ENCODE measurements at regions not wholly inside any gene's neighbourhood (a gene's known extent, or its start where the extent isn't known, plus 50 kb on each side); places are given as distances from the start of the nearest gene placed in this dataset.

DNA sequence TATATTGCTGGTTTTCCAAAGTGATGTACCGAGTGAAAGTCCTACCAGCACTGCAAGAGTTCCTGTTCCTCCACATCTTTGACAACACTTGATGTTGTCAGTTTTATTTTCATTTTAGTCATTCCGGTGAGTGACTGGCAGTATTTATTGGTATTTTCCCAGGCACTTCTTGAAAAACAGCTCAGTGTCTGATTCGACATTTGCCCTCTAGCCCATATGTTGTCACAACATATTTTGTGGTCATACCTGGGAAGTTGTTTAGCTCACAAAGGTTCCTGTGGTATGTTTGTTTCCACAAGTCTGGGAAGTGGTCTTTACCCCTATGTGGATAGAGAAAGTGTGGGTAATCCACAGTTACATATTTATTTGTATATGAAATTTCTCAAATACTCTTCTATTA lies 463.6 kb downstream of the HAPSTR1 start:
- DNase-seq = no peak
- Histone ChIP-seq H3K4me1 (ENCODE audit: insufficient read depth) (no peaks in the 10 kb centered on the region), H3K4me3 (no peak overlapping the region), H3K4me2 (ENCODE audit: unreplicated experiment) (no peak overlapping the region), H3K9me2 (ENCODE audit: insufficient read depth) (no peaks in the 10 kb centered on the region), H3K36me3 (ENCODE audit: low read depth) (no peaks in the 10 kb centered on the region), H4K20me1 (ENCODE audit: insufficient read depth) (no peaks in the 10 kb centered on the region), H3K9ac (no peak overlapping the region), H3K27me3 (replicated peaks; ENCODE audit: insufficient read depth) (no peaks in the 10 kb centered on the region), H3K9me3 (ENCODE audit: low read depth) (no peaks in the 10 kb centered on the region), H3F3A (ENCODE audit: insufficient read depth) (no peaks in the 10 kb centered on the region), H3K27ac (no peak overlapping the region), H2AFZ (no peak overlapping the region), H3K79me2 (ENCODE audit: insufficient read depth) (no peaks in the 10 kb centered on the region)
- in situ Hi-C loops (cut with MboI) = no loop called here
- TF ChIP-seq EZH2phosphoT487 (IDR thresholded peaks at IDR 0.05; ENCODE audit: insufficient read depth, low read depth) (no peak), EZH2 (IDR thresholded peaks at IDR 0.05; ENCODE audit: insufficient read depth, poor library complexity, severe bottlenecking) (no peak)
- WGBS, 2 experiments (ENCODE audit: low coverage in 1 of 2, low lambda C conversion rate in 2 of 2, missing lambda C conversion rate in 2 of 2) = 22% methylated on average over 3 of the region's 3 CpGs

DNA sequence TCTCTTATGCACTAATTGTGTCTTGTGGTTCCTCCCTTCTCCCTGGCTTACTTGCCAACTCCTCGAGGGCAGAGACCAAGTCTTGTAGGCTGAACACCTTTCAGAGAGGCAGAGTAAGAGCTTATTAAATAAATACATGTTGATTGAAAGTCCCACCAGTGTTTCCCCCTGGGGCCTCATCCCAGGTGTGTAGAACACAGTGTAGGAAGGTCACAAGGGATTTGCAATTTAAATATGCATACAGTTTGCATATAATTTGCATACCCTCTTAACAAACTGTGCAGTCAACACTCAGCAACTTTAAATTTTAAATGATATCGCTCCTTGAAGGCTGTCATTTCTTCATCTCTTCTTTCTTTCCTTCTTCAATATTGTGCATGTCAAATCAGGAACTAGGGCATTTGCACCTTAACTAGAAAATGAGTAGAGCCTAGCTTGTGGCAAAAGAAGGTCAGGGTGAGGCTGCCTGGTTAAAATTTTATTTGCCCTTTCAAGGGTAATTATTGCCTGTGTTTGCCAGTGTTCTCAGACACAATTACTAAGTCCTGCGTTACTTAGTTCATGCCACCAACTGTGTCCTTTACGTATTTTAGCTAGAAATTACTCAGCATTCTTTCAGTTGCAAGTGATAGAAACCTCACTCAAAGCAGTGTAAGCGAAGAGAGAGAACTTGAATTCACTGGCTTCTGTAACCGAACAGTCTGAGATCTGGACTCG lies 465.7 kb downstream of the HAPSTR1 start:
- no peak overlapping the region for H2AFZ ChIP-seq
- no peaks in the 10 kb centered on the region for H3K36me3 ChIP-seq (ENCODE audit: low read depth)
- DNase-seq = no peak
- no peaks in the 10 kb centered on the region for H3K9me3 ChIP-seq (ENCODE audit: low read depth)
- TF ChIP-seq EZH2 (IDR thresholded peaks at IDR 0.05; ENCODE audit: insufficient read depth, poor library complexity, severe bottlenecking) = no peak
- H3K4me3 ChIP-seq = no peak overlapping the region
- no peaks in the 10 kb centered on the region for H3K9me2 ChIP-seq (ENCODE audit: insufficient read depth)
- no peak overlapping the region for H3K9ac ChIP-seq
- H4K20me1 ChIP-seq (ENCODE audit: insufficient read depth) = no peaks in the 10 kb centered on the region
- no peak overlapping the region for H3K4me2 ChIP-seq (ENCODE audit: unreplicated experiment)
- H3K4me1 ChIP-seq (ENCODE audit: insufficient read depth) = no peaks in the 10 kb centered on the region
- no peaks in the 10 kb centered on the region for H3K79me2 ChIP-seq (ENCODE audit: insufficient read depth)
- WGBS, 2 experiments (ENCODE audit: low coverage in 1 of 2, low lambda C conversion rate in 2 of 2, missing lambda C conversion rate in 2 of 2) = 19% methylated on average over 7 of the region's 7 CpGs
- H3F3A ChIP-seq (ENCODE audit: insufficient read depth) = no peaks in the 10 kb centered on the region
- no peaks in the 10 kb centered on the region for H3K27me3 ChIP-seq (replicated peaks; ENCODE audit: insufficient read depth)
- in situ Hi-C loops (cut with MboI) = no loop called here
- no peak overlapping the region for H3K27ac ChIP-seq

DNA sequence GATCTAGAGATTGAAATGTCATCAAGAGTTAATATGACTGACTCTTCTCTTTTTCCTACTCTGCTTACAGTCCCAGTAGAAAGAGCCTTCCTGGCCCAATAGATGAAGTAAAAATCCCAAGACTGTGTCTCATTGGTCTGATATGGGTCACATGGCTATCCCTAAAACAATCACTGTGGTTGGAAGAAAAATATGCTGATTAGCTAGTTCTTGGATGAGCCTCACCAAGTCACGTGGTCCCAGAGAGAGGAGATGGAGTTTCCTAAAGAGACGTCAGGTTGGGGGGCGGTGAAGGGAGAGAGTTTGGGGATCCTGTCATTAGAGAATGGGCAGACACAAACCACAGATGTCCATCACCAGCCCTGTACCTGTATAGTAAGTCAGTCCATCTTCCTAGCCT lies 466.3 kb downstream of the HAPSTR1 start:
- no peaks in the 10 kb centered on the region for H3K9me2 ChIP-seq (ENCODE audit: insufficient read depth)
- H3F3A ChIP-seq (ENCODE audit: insufficient read depth) = no peaks in the 10 kb centered on the region
- no peaks in the 10 kb centered on the region for H4K20me1 ChIP-seq (ENCODE audit: insufficient read depth)
- DNase-seq = no peak
- in situ Hi-C loops (cut with MboI) = no loop called here
- no peaks in the 10 kb centered on the region for H3K27me3 ChIP-seq (replicated peaks; ENCODE audit: insufficient read depth)
- H3K9me3 ChIP-seq (ENCODE audit: low read depth) = no peaks in the 10 kb centered on the region
- no peaks in the 10 kb centered on the region for H3K4me1 ChIP-seq (ENCODE audit: insufficient read depth)
- H3K9ac ChIP-seq = no peak overlapping the region
- 8 to 13% methylated on average over 3 of the region's 3 CpGs for WGBS, 2 experiments (ENCODE audit: low coverage in 1 of 2, low lambda C conversion rate in 2 of 2, missing lambda C conversion rate in 2 of 2)
- TF ChIP-seq EZH2 (IDR thresholded peaks at IDR 0.05; ENCODE audit: insufficient read depth, poor library complexity, severe bottlenecking) (no peak), EZH2phosphoT487 (IDR thresholded peaks at IDR 0.05; ENCODE audit: insufficient read depth, low read depth) (no peak)
- no peak overlapping the region for H3K27ac ChIP-seq
- no peaks in the 10 kb centered on the region for H3K36me3 ChIP-seq (ENCODE audit: low read depth)
- H3K79me2 ChIP-seq (ENCODE audit: insufficient read depth) = no peaks in the 10 kb centered on the region
- no peak overlapping the region for H2AFZ ChIP-seq
- no peak overlapping the region for H3K4me2 ChIP-seq (ENCODE audit: unreplicated experiment)
- no peak overlapping the region for H3K4me3 ChIP-seq

DNA sequence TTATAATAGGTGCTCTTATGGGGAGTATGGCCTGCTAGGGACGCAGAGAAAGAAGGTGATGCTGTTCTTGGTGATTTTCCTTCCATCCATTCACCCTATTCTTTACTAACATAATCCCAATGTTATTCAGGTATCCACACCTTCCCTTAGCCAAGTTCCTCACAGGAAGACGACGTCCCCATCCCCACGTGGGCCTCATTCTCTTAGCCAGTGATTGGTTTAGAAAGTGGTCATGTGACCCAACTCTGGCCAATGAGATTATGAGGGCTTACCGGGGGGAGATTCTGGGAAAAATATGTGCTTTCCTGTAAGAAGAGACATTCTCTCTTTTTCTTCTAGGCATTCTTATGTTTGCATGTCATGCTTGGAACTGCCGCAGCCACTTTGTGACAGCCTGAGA lies 474.7 kb downstream of the HAPSTR1 start:
- TF ChIP-seq EZH2 (IDR thresholded peaks at IDR 0.05; ENCODE audit: insufficient read depth, poor library complexity, severe bottlenecking) (no peak), EZH2phosphoT487 (IDR thresholded peaks at IDR 0.05; ENCODE audit: insufficient read depth, low read depth) (no peak)

DNA sequence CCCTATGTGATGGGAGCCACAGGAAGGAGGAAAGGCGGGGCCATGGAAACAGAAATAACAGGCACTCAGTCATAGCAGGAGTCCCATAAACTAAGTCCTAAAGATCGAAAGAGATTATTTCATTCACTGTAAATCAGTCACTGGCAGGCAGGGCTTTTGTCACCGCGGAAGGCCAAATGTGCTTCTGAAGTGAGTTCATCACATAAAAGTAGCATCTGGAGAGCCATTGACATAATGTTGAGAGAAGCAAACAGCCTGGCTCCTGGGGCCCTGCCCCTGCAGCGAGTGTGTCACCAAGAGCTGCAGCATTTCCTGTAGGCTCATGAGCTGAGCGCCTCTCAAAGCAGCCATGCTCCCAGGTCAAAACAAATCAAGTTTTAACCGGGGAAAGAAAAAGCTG lies 476.2 kb downstream of the HAPSTR1 start:
- WGBS, 2 experiments (ENCODE audit: low coverage in 1 of 2, low lambda C conversion rate in 2 of 2, missing lambda C conversion rate in 2 of 2) = 1 to 5% methylated on average over 7 of the region's 7 CpGs
- no peak overlapping the region for H3K4me3 ChIP-seq

More for the DNA sequence above, 474.7 kb downstream of the HAPSTR1 start:
- Histone ChIP-seq H3K79me2 (ENCODE audit: insufficient read depth) (no peaks in the 10 kb centered on the region), H4K20me1 (ENCODE audit: insufficient read depth) (no peaks in the 10 kb centered on the region), H3K36me3 (ENCODE audit: low read depth) (no peaks in the 10 kb centered on the region), H3K9me2 (ENCODE audit: insufficient read depth) (no peaks in the 10 kb centered on the region), H3K4me1 (ENCODE audit: insufficient read depth) (no peaks in the 10 kb centered on the region), H3K27ac (no peak overlapping the region), H3K27me3 (replicated peaks; ENCODE audit: insufficient read depth) (no peaks in the 10 kb centered on the region), H3K9ac (no peak overlapping the region), H3K9me3 (ENCODE audit: low read depth) (no peaks in the 10 kb centered on the region), H2AFZ (no peak overlapping the region), H3K4me3 (no peak overlapping the region), H3K4me2 (ENCODE audit: unreplicated experiment) (no peak overlapping the region), H3F3A (ENCODE audit: insufficient read depth) (no peaks in the 10 kb centered on the region)
- no peak for DNase-seq
- in situ Hi-C loops (cut with MboI) = no loop called here
- WGBS, 2 experiments (ENCODE audit: low coverage in 1 of 2, low lambda C conversion rate in 2 of 2, missing lambda C conversion rate in 2 of 2) = 20 to 22% methylated on average over 6 of the region's 6 CpGs

More for the DNA sequence above, 476.2 kb downstream of the HAPSTR1 start:
- no peaks in the 10 kb centered on the region for H3K36me3 ChIP-seq (ENCODE audit: low read depth)
- no peaks in the 10 kb centered on the region for H3K9me3 ChIP-seq (ENCODE audit: low read depth)
- H3F3A ChIP-seq (ENCODE audit: insufficient read depth) = no peaks in the 10 kb centered on the region
- DNase-seq = no peak
- no peaks in the 10 kb centered on the region for H3K27me3 ChIP-seq (replicated peaks; ENCODE audit: insufficient read depth)
- in situ Hi-C loops (cut with MboI) = no loop called here
- no peak overlapping the region for H3K9ac ChIP-seq
- no peak overlapping the region for H2AFZ ChIP-seq
- no peak overlapping the region for H3K27ac ChIP-seq
- TF ChIP-seq EZH2 (IDR thresholded peaks at IDR 0.05; ENCODE audit: insufficient read depth, poor library complexity, severe bottlenecking) = no peak
- TF ChIP-seq EZH2phosphoT487 (IDR thresholded peaks at IDR 0.05; ENCODE audit: insufficient read depth, low read depth) = no peak
- no peaks in the 10 kb centered on the region for H4K20me1 ChIP-seq (ENCODE audit: insufficient read depth)
- H3K9me2 ChIP-seq (ENCODE audit: insufficient read depth) = no peaks in the 10 kb centered on the region
- no peaks in the 10 kb centered on the region for H3K4me1 ChIP-seq (ENCODE audit: insufficient read depth)
- no peaks in the 10 kb centered on the region for H3K79me2 ChIP-seq (ENCODE audit: insufficient read depth)
- no peak overlapping the region for H3K4me2 ChIP-seq (ENCODE audit: unreplicated experiment)
